WI38 (cell line): ENCODE measurements at regions not wholly inside any gene's neighbourhood (a gene's known extent, or its start where the extent isn't known, plus 50 kb on each side); places are given as distances from the start of the nearest gene placed in this dataset.

Source experiments
- H3K4me3 ChIP-seq: 2 replicates; pipeline ENCODE4 v1.5.1; 2011; ENCODE audit warnings: low read depth, mild to moderate bottlenecking, control low read depth, low read length
- TF ChIP-seq, protein P1 (sequence below): IDR thresholded peaks from 2 replicates; pipeline ENCODE4 v1.5.1; 2012; ENCODE audit warnings: low read depth, mild to moderate bottlenecking, control low read depth, low read length

DNA sequence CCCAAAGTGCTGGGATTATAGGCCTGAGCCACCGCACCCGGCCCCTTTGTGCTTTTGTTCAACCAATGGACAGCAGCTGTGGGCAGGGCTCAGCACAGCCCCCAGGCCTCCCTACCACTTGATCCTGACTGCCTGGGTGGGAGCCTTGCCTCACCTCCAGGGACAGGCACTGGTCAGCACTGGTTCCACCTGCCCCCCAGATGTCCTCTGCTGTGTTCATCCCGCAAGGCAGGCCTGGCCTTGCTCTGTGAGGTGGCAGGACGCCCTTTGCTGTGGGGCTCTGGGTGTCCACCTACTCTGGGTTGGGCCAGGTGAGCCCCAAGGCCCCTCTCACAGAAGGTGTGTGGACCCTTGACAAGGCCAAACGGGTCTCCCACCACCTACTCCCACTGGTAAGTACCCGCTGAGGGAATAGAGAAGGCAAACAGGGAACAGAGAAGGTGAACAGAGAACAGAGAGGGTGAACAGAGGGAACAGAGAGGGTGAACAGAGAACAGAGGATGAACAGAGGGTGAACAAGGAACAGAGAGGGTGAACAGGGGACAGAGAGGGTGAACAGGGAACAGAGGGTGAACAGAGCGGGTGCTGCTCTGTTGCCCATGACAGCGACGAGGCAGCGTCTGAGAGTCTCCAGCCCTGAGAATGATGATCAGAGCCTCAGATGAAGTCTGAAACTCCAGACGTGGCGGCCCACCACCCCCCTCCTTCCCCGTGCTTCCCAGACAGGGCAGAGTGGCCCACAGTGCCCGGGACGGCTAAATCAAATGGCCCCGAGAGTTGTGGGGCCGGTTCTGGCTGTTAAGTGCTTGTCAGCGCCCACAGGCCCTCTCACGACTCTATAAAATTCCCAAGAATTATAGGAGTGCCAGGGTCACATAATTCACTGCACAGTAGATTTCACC, 55.0 kb upstream of the NKX1-1 start:
- TF ChIP-seq, protein P1, sequence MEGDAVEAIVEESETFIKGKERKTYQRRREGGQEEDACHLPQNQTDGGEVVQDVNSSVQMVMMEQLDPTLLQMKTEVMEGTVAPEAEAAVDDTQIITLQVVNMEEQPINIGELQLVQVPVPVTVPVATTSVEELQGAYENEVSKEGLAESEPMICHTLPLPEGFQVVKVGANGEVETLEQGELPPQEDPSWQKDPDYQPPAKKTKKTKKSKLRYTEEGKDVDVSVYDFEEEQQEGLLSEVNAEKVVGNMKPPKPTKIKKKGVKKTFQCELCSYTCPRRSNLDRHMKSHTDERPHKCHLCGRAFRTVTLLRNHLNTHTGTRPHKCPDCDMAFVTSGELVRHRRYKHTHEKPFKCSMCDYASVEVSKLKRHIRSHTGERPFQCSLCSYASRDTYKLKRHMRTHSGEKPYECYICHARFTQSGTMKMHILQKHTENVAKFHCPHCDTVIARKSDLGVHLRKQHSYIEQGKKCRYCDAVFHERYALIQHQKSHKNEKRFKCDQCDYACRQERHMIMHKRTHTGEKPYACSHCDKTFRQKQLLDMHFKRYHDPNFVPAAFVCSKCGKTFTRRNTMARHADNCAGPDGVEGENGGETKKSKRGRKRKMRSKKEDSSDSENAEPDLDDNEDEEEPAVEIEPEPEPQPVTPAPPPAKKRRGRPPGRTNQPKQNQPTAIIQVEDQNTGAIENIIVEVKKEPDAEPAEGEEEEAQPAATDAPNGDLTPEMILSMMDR: no peak

DNA sequence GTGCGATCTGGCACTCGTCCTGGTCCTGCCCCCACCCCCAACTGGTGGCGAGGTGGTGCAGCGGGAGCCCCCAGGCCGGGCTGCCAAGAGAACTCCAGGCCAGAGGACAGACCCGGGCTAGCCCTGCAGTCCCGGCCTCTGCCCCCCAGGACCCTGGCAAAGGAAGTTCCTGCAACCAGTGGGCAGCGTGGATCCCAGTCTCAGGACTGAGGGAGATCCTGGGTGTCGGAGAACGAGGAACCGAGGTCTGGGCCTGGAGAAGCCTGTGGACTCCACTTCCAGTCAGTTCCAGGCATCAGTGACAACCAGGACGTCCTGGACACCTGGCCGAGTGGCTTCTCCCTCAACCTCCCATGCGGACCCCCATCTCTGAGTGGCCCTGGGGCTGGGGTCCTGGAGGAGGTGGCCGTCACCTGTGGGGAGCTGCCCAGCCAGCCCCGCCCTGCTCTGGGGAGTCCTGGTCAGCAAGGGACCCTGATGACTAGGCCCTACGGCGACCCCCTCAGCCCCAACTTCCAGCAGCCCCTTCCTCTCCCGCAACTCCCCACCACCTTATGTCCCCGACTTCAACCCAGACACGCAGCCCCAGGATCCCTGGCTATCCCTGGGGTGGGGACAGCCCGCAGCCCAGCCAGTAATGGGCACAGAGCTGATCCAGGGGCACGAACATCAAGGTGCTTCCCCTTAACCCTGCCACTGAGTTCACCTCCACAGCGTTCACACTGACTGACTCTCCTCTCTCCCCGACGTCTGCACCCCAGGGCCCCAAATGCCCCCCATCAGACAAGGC, 53.7 kb upstream of the NKX1-1 start:
- H3K4me3 ChIP-seq: no peak overlapping the region
- TF ChIP-seq, protein P1: no peak

More for the DNA sequence above, 55.0 kb upstream of the NKX1-1 start:
- no peak overlapping the region for H3K4me3 ChIP-seq

DNA sequence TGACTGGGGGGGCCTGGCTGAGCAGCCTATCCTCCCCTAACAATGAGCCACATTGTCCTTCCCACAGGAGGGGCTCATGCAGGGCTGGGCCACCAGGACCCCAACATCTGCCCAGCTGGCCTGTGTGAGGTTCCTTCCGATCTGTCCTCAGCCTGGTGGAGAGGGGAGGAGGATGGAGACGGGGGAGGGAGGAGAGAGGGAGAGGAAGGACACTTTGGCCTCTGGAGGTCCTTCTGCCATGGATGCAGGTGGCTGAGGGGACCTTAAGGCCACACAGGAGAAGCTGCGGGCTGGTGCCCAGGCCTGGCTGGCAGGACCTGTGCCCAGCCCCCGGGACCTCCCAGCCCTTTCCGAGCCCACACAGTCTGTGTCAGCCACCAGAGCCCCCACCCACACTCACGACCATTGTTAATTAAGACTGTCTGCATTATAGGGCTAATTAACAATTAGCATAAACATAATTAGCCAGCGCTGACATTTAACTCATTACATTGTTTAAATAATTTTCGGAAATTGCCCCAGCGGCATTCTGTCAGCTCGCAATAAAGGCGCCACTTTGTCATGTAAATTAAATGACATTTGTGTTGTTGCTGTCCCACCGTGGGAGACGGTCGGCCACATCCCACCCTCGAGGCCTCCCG, 53.0 kb upstream of the NKX1-1 start:
- TF ChIP-seq, protein P1: no peak
- H3K4me3 ChIP-seq: no peak overlapping the region

GRCh38 chr4:1458581-1458980, 52.3 kb upstream of the NKX1-1 start:
- TF ChIP-seq, protein P1: no peak
- H3K4me3 ChIP-seq: no peak overlapping the region
